ENCODE measurements at regions not wholly inside any gene's neighbourhood (a gene's known extent, or its start where the extent isn't known, plus 50 kb on each side); places are given as distances from the start of the nearest gene placed in this dataset.

- Histone ChIP-seq H3K27ac (ENCODE audit: low read length) (no peak overlapping the region), H3K4me1 (ENCODE audit: control insufficient read depth, insufficient read depth, low read length) (no peaks in the 10 kb centered on the region), H3K4me3 (ENCODE audit: low read length) (no peak overlapping the region), H3K27me3 (ENCODE audit: control insufficient read depth, insufficient read depth, low read length) (no peaks in the 10 kb centered on the region), H3K36me3 (ENCODE audit: control insufficient read depth, insufficient read depth, low read length) (no peaks in the 10 kb centered on the region), H3K9me3 (ENCODE audit: control insufficient read depth, low read depth, low read length) (no peaks in the 10 kb centered on the region)
- no peak for DNase-seq
- WGBS (ENCODE audit: insufficient coverage, low lambda C conversion rate) = 80% methylated on average over 1 of the region's 4 CpGs
Observed at GRCh38 chr4:107253090-107253489, 217.0 kb upstream of the DKK2 start.

GRCh38 chr4:107252571-107252970 is 216.5 kb upstream of the DKK2 start:
- Histone ChIP-seq H3K27ac (ENCODE audit: low read length) (no peak overlapping the region), H3K36me3 (ENCODE audit: control insufficient read depth, insufficient read depth, low read length) (no peaks in the 10 kb centered on the region), H3K27me3 (ENCODE audit: control insufficient read depth, insufficient read depth, low read length) (no peaks in the 10 kb centered on the region), H3K9me3 (ENCODE audit: control insufficient read depth, low read depth, low read length) (no peaks in the 10 kb centered on the region), H3K4me3 (ENCODE audit: low read length) (no peak overlapping the region), H3K4me1 (ENCODE audit: control insufficient read depth, insufficient read depth, low read length) (no peaks in the 10 kb centered on the region)
- no CpG with 5 or more reads among the region's 2 CpGs for WGBS (ENCODE audit: insufficient coverage, low lambda C conversion rate)
- no peak for DNase-seq

GRCh38 chr4:107248571-107248970 is 212.5 kb upstream of the DKK2 start:
- Histone ChIP-seq H3K27ac (ENCODE audit: low read length) (no peak overlapping the region), H3K4me3 (ENCODE audit: low read length) (no peak overlapping the region), H3K4me1 (ENCODE audit: control insufficient read depth, insufficient read depth, low read length) (no peaks in the 10 kb centered on the region), H3K9me3 (ENCODE audit: control insufficient read depth, low read depth, low read length) (no peaks in the 10 kb centered on the region), H3K36me3 (ENCODE audit: control insufficient read depth, insufficient read depth, low read length) (no peaks in the 10 kb centered on the region), H3K27me3 (ENCODE audit: control insufficient read depth, insufficient read depth, low read length) (no peaks in the 10 kb centered on the region)
- no peak for DNase-seq
- WGBS (ENCODE audit: insufficient coverage, low lambda C conversion rate) = 67% methylated on average over 3 of the region's 3 CpGs

GRCh38 chr4:107247738-107248137 is 211.6 kb upstream of the DKK2 start:
- DNase-seq = no peak
- Histone ChIP-seq H3K27ac (ENCODE audit: low read length) (no peak overlapping the region), H3K4me1 (ENCODE audit: control insufficient read depth, insufficient read depth, low read length) (no peaks in the 10 kb centered on the region), H3K4me3 (ENCODE audit: low read length) (no peak overlapping the region), H3K36me3 (ENCODE audit: control insufficient read depth, insufficient read depth, low read length) (no peaks in the 10 kb centered on the region), H3K9me3 (ENCODE audit: control insufficient read depth, low read depth, low read length) (no peaks in the 10 kb centered on the region), H3K27me3 (ENCODE audit: control insufficient read depth, insufficient read depth, low read length) (no peaks in the 10 kb centered on the region)
- no CpG with 5 or more reads among the region's 1 CpG for WGBS (ENCODE audit: insufficient coverage, low lambda C conversion rate)

GRCh38 chr4:107246761-107247160 is 210.6 kb upstream of the DKK2 start:
- no peak for DNase-seq
- H3K4me3 ChIP-seq (ENCODE audit: low read length) = no peak overlapping the region
- H3K36me3 ChIP-seq (ENCODE audit: control insufficient read depth, insufficient read depth, low read length) = no peaks in the 10 kb centered on the region
- 86% methylated on average over 1 of the region's 1 CpG for WGBS (ENCODE audit: insufficient coverage, low lambda C conversion rate)
- no peak overlapping the region for H3K27ac ChIP-seq (ENCODE audit: low read length)
- H3K9me3 ChIP-seq (ENCODE audit: control insufficient read depth, low read depth, low read length) = no peaks in the 10 kb centered on the region
- no peaks in the 10 kb centered on the region for H3K27me3 ChIP-seq (ENCODE audit: control insufficient read depth, insufficient read depth, low read length)
- H3K4me1 ChIP-seq (ENCODE audit: control insufficient read depth, insufficient read depth, low read length) = no peaks in the 10 kb centered on the region

GRCh38 chr4:107243141-107243781 is 207.1 kb upstream of the DKK2 start:
- H3K27ac ChIP-seq (ENCODE audit: low read length) = no peak overlapping the region
- no CpG with 5 or more reads among the region's 4 CpGs for WGBS (ENCODE audit: insufficient coverage, low lambda C conversion rate)
- H3K4me1 ChIP-seq (ENCODE audit: control insufficient read depth, insufficient read depth, low read length) = no peaks in the 10 kb centered on the region
- H3K9me3 ChIP-seq (ENCODE audit: control insufficient read depth, low read depth, low read length) = no peaks in the 10 kb centered on the region
- no peaks in the 10 kb centered on the region for H3K27me3 ChIP-seq (ENCODE audit: control insufficient read depth, insufficient read depth, low read length)
- H3K36me3 ChIP-seq (ENCODE audit: control insufficient read depth, insufficient read depth, low read length) = no peaks in the 10 kb centered on the region
- DNase-seq = no peak
- no peak overlapping the region for H3K4me3 ChIP-seq (ENCODE audit: low read length)

- H3K9me3 ChIP-seq (ENCODE audit: control insufficient read depth, low read depth, low read length) = no peaks in the 10 kb centered on the region
- no peak overlapping the region for H3K27ac ChIP-seq (ENCODE audit: low read length)
- no peak for DNase-seq
- H3K4me1 ChIP-seq (ENCODE audit: control insufficient read depth, insufficient read depth, low read length) = no peaks in the 10 kb centered on the region
- no peaks in the 10 kb centered on the region for H3K36me3 ChIP-seq (ENCODE audit: control insufficient read depth, insufficient read depth, low read length)
- H3K4me3 ChIP-seq (ENCODE audit: low read length) = no peak overlapping the region
- H3K27me3 ChIP-seq (ENCODE audit: control insufficient read depth, insufficient read depth, low read length) = no peaks in the 10 kb centered on the region
Observed at GRCh38 chr4:107220976-107221375, 184.9 kb upstream of the DKK2 start.

GRCh38 chr4:107219681-107220080 is 183.6 kb upstream of the DKK2 start:
- Histone ChIP-seq H3K4me3 (ENCODE audit: low read length) (no peak overlapping the region), H3K9me3 (ENCODE audit: control insufficient read depth, low read depth, low read length) (no peaks in the 10 kb centered on the region), H3K36me3 (ENCODE audit: control insufficient read depth, insufficient read depth, low read length) (no peaks in the 10 kb centered on the region), H3K27me3 (ENCODE audit: control insufficient read depth, insufficient read depth, low read length) (no peaks in the 10 kb centered on the region), H3K27ac (ENCODE audit: low read length) (no peak overlapping the region), H3K4me1 (ENCODE audit: control insufficient read depth, insufficient read depth, low read length) (no peaks in the 10 kb centered on the region)
- WGBS (ENCODE audit: insufficient coverage, low lambda C conversion rate) = no CpG with 5 or more reads among the region's 1 CpG
- no peak for DNase-seq

- no peak overlapping the region for H3K4me3 ChIP-seq (ENCODE audit: low read length)
- H3K9me3 ChIP-seq (ENCODE audit: control insufficient read depth, low read depth, low read length) = no peaks in the 10 kb centered on the region
- no peaks in the 10 kb centered on the region for H3K36me3 ChIP-seq (ENCODE audit: control insufficient read depth, insufficient read depth, low read length)
- H3K27me3 ChIP-seq (ENCODE audit: control insufficient read depth, insufficient read depth, low read length) = no peaks in the 10 kb centered on the region
- no peak for DNase-seq
- H3K27ac ChIP-seq (ENCODE audit: low read length) = no peak overlapping the region
- H3K4me1 ChIP-seq (ENCODE audit: control insufficient read depth, insufficient read depth, low read length) = no peaks in the 10 kb centered on the region
Observed at GRCh38 chr4:107216379-107216778, 180.3 kb upstream of the DKK2 start.

GRCh38 chr4:107215222-107215621 is 179.1 kb upstream of the DKK2 start:
- Histone ChIP-seq H3K36me3 (ENCODE audit: control insufficient read depth, insufficient read depth, low read length) (no peaks in the 10 kb centered on the region), H3K27ac (ENCODE audit: low read length) (no peak overlapping the region), H3K4me3 (ENCODE audit: low read length) (no peak overlapping the region), H3K27me3 (ENCODE audit: control insufficient read depth, insufficient read depth, low read length) (no peaks in the 10 kb centered on the region), H3K9me3 (ENCODE audit: control insufficient read depth, low read depth, low read length) (no peaks in the 10 kb centered on the region), H3K4me1 (ENCODE audit: control insufficient read depth, insufficient read depth, low read length) (no peaks in the 10 kb centered on the region)
- DNase-seq = no peak
- no CpG with 5 or more reads among the region's 1 CpG for WGBS (ENCODE audit: insufficient coverage, low lambda C conversion rate)

- Histone ChIP-seq H3K9me3 (ENCODE audit: control insufficient read depth, low read depth, low read length) (no peaks in the 10 kb centered on the region), H3K4me3 (ENCODE audit: low read length) (no peak overlapping the region), H3K27ac (ENCODE audit: low read length) (no peak overlapping the region), H3K4me1 (ENCODE audit: control insufficient read depth, insufficient read depth, low read length) (no peaks in the 10 kb centered on the region), H3K36me3 (ENCODE audit: control insufficient read depth, insufficient read depth, low read length) (no peaks in the 10 kb centered on the region), H3K27me3 (ENCODE audit: control insufficient read depth, insufficient read depth, low read length) (no peaks in the 10 kb centered on the region)
- DNase-seq = no peak
- 100% methylated on average over 2 of the region's 2 CpGs for WGBS (ENCODE audit: insufficient coverage, low lambda C conversion rate)
Observed at GRCh38 chr4:107213880-107214279, 177.8 kb upstream of the DKK2 start.

Data from large intestine (tissue), 3 donors.